Peyer's patch (tissue), 4 donors: ENCODE measurements at regions not wholly inside any gene's neighbourhood (a gene's known extent, or its start where the extent isn't known, plus 50 kb on each side); places are given as distances from the start of the nearest gene placed in this dataset.
"Not testable (repeated sequence)": the region's sequence is repeated elsewhere in the genome, so short reads cannot be mapped to it uniquely, and the experiment has no call there.

Experiments used
- DNase-seq, 3 donors: peaks; one replicate each; pipeline ENCODE4 v3.0.0-alpha.2; 2017 to 2019
- H3K27ac ChIP-seq, 4 donors: fragments of 200-600 bp; sonication (generic); one replicate each; pipeline ENCODE4 v1.5.1; 2016 to 2019
- H3K27me3 ChIP-seq, 2 donors: fragments of 200-600 bp; sonication (generic); one replicate each; pipeline ENCODE4 v1.5.1; 2019
- H3K36me3 ChIP-seq, 3 donors: fragments of 200-600 bp; sonication (generic); one replicate each; pipeline ENCODE4 v1.5.1; 2016 to 2019
- H3K4me1 ChIP-seq, 4 donors: fragments of 200-600 bp; sonication (generic); one replicate each; pipeline ENCODE4 v1.5.1; 2016 to 2019
- H3K4me3 ChIP-seq, 4 donors: fragments of 200-600 bp; sonication (generic); 1 replicate in 3 of 4; 2 replicates in 1 of 4; pipeline ENCODE4 v1.5.1; 2016 to 2019; ENCODE audit warnings: mild to moderate bottlenecking in 1 of 4
- H3K9me3 ChIP-seq, 4 donors: fragments of 200-600 bp; sonication (generic); one replicate each; pipeline ENCODE4 v1.5.1; 2016 to 2019; ENCODE audit warnings: mild to moderate bottlenecking in 1 of 4
- CTCF ChIP-seq, 6 experiments: fragments of 450-650 bp in 4 of 6; fragments of 200-600 bp in 2 of 6; sonication (generic) in 1 of 6; IDR thresholded peaks; one replicate each; pipeline ENCODE4 v1.5.1; 2017 to 2019; ENCODE audit warnings: antibody characterized with exemption in 6 of 6, mild to moderate bottlenecking in 3 of 6, moderate library complexity in 1 of 6
- POLR2A ChIP-seq, 2 donors: fragments of 450-650 bp; IDR thresholded peaks; one replicate each; pipeline ENCODE4 v1.5.1; 2017; ENCODE audit warnings: antibody characterized with exemption in 2 of 2, mild to moderate bottlenecking in 2 of 2, moderate library complexity in 2 of 2

DNA sequence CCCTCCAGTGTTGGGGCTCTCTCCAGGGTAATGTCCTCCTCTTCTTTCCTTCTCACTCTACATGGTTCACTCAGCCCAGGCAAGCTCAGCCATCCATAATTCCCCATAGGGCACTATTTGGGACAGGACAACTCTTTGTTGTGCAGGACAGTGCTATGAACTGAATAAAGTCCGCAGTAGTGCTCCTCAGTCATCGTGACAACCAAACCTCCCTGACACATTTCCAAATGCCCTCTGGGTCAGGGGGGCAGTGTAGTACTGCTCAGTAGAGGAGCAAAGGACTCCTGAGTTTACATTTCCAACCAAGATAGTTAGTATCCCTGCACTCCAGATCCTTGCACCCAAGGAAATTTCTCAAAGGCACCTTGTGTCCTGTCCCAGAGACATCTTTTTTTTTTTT, 97.4 kb upstream of the TERB2 start:
- H3K27me3 ChIP-seq, DNase-seq, H3K27ac ChIP-seq, H3K4me1 ChIP-seq, H3K9me3 ChIP-seq, H3K4me3 ChIP-seq, H3K36me3 ChIP-seq: not testable (repeated sequence)

- not testable (repeated sequence) for H3K27me3 ChIP-seq, H3K4me1 ChIP-seq, DNase-seq, H3K36me3 ChIP-seq, H3K27ac ChIP-seq, H3K9me3 ChIP-seq, H3K4me3 ChIP-seq
Measured at GRCh38 chr15:44860168-44860567, 96.3 kb upstream of the TERB2 start.

DNA sequence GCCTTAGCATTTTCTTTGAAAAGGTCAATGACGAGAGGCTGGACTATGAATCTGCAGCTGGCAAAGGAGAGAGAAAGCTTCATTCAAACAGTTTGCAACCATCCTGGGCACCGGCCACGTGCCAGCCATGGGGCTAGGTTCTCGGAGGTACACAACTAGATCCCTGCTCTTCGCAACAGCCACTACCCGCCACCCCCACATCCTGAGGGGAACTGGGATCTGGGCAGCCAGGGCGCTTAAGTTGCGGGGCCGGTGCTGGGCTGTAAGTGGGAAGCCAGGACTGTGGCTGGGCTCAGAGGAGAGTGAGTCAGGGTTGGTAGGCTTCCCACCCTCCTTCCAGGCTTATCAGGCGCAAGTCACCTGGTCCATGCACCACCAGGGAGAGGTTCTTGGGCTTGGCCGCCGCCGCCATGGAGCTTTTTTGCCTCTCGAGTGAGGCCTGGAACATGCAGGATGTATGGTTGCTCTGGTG, 95.0 kb upstream of the TERB2 start:
- no peak overlapping the region for H3K27ac ChIP-seq
- TF ChIP-seq POLR2A (IDR thresholded peaks at IDR 0.05) (no peak), CTCF (IDR thresholded peaks at IDR 0.05) (no peak)
- H3K9me3 ChIP-seq, result no peaks in the 10 kb centered on the region
- H3K4me3 ChIP-seq, result no peak overlapping the region
- H3K36me3 ChIP-seq, result no peaks in the 10 kb centered on the region
- DNase-seq, result no peak
- no peaks in the 10 kb centered on the region for H3K4me1 ChIP-seq
- no peaks in the 10 kb centered on the region for H3K27me3 ChIP-seq

DNA sequence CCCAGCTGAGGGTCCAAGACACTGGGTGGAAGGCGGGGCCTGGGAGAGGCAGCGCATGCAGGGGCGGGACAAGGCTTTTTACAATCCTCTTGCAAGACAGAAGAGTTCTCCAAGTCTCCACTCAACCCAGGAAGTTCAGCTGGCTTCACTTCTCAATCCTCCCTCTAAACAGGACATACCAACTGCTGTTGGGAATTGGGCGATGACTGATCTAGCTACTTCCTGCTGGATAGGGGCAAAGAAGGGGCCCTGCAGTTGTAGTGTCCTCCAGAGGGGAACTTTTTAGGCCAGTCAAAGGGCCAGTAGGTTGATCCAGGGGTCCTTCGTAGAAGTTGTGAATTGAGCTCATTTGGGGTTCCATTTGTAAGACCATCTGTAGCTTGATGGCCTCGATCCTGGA, 94.6 kb upstream of the TERB2 start:
- TF ChIP-seq POLR2A (IDR thresholded peaks at IDR 0.05) (no peak), CTCF (IDR thresholded peaks at IDR 0.05) (no peak)
- Histone ChIP-seq H3K4me3 (no peak overlapping the region), H3K4me1 (no peaks in the 10 kb centered on the region), H3K36me3 (no peaks in the 10 kb centered on the region), H3K27ac (no peak overlapping the region), H3K27me3 (no peaks in the 10 kb centered on the region), H3K9me3 (no peaks in the 10 kb centered on the region)
- DNase-seq, result no peak

DNA sequence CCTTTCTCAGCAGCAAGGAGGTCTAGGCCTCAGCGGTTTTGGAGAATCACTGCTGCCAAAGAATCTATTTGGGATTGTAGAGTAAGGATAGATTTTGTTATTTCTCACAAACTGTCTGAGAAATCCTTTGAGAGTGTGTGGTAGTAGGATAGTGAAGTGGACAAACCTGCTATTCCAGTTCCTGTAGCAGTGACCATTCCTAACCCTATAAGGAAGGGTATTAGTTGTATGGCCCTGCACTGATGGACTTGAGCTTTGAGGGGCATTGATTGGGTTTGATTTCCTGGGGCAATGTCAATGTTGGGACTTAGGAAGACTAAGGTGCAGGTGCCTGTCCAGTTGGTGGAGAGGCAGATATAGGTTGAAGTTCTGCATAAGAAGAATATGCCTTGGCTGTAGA, 93.6 kb upstream of the TERB2 start:
- H3K27me3 ChIP-seq, H3K4me1 ChIP-seq, H3K9me3 ChIP-seq, H3K27ac ChIP-seq, DNase-seq, H3K4me3 ChIP-seq, H3K36me3 ChIP-seq: not testable (repeated sequence)

GRCh38 chr15:44868100-44868499, 88.4 kb upstream of the TERB2 start:
- H3K27me3 ChIP-seq, H3K4me1 ChIP-seq, H3K4me3 ChIP-seq, H3K27ac ChIP-seq, DNase-seq, H3K9me3 ChIP-seq, H3K36me3 ChIP-seq: not testable (repeated sequence)

DNA sequence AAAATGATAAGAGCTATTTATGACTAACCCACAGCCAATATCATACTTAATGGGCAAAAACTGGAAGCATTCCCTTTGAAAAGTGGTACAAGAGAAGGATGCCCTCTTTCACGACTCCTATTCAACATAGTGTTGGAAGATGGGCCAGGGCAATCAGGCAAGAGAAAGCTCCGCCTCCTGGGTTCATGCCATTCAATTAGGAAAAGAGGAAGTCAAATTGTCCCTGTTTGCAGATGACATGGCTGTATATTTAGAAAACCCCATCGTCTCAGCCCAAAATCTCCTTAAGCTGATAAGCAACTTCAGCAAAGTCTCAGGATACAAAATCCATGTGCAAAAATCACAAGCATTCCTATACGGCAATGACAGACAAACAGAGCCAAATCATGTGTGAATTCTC, 86.4 kb upstream of the TERB2 start:
- H3K27ac ChIP-seq, H3K27me3 ChIP-seq, H3K4me3 ChIP-seq, H3K9me3 ChIP-seq, H3K4me1 ChIP-seq, DNase-seq, H3K36me3 ChIP-seq: not testable (repeated sequence)

DNA sequence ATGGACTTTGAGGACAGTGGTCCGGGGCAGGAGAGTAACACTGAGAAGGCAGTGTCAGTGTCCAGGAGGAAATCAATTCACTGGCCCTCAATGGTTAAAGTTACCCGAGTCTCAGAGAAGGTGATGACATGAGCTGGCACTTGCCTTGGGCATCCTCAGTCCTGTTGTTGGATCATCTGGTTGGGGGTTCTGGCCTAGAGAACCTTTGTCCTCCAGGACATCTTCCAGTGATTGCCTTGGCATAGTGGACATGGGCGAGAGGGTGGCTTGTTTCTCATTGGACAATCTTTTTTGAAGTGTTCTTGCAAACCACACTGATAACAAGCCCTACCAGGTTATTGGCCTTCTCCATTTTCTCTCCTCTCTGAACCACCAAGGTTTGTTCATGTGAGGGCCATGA, 83.4 kb upstream of the TERB2 start:
- TF ChIP-seq CTCF (IDR thresholded peaks at IDR 0.05), result no peak
- no peak for TF ChIP-seq POLR2A (IDR thresholded peaks at IDR 0.05)
- H3K4me1 ChIP-seq, result no peaks in the 10 kb centered on the region
- no peak overlapping the region for H3K27ac ChIP-seq
- peaks cover 0 to 22% (median 6%) of the 10 kb centered on the region in 4 donors for H3K9me3 ChIP-seq
- H3K36me3 ChIP-seq, result no peaks in the 10 kb centered on the region
- DNase-seq, result no peak
- H3K4me3 ChIP-seq, result no peak overlapping the region
- no peaks in the 10 kb centered on the region for H3K27me3 ChIP-seq

DNA sequence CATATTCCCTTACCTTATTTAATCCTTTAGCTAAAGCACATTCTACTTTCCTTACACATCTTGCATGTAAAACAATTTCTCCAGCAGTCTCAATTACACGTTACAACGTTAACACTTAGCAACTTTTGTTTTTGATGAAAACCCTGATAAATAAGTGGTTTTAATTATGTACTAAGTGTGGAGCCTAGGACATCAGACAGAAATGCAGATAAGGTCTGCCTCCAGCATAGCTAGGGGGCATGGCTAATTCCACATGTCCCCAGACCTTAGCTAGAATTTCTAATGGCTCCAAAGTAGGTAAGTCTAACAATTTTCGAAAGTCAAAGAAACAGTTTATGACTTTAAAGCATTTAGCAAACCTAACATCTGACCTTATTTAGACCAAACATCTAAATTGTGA, 77.4 kb upstream of the TERB2 start:
- no peak for DNase-seq
- peaks cover 0 to 22% (median 6%) of the 10 kb centered on the region in 4 donors for H3K9me3 ChIP-seq
- H3K4me3 ChIP-seq, result no peak overlapping the region
- H3K27me3 ChIP-seq, result no peaks in the 10 kb centered on the region
- no peaks in the 10 kb centered on the region for H3K4me1 ChIP-seq
- no peaks in the 10 kb centered on the region for H3K36me3 ChIP-seq
- no peak for TF ChIP-seq POLR2A (IDR thresholded peaks at IDR 0.05)
- TF ChIP-seq CTCF (IDR thresholded peaks at IDR 0.05), result no peak
- no peak overlapping the region for H3K27ac ChIP-seq
